ENCODE measurements at regions not wholly inside any gene's neighbourhood (a gene's known extent, or its start where the extent isn't known, plus 50 kb on each side); places are given as distances from the start of the nearest gene placed in this dataset.

DNA sequence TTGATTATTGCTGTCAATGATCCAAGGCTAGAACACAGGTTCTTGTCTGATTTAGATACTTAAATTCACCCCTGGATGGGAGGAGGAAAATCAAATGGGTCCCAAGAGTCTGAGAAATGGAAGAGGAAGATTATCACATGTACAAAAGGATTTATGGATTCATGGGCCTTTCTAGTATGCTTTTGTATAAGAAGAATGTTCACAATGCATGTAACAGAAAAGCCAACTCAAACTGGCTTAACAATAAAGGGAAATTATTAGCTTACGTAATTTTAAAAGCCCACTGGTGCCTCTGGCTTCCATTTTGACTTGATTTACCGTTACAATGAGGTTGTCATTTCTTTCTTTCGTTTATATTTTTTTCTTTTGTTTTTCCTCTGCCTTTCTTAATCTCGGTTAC lies 782.5 kb upstream of the GRM7 start:
- TF ChIP-seq, protein P1, sequence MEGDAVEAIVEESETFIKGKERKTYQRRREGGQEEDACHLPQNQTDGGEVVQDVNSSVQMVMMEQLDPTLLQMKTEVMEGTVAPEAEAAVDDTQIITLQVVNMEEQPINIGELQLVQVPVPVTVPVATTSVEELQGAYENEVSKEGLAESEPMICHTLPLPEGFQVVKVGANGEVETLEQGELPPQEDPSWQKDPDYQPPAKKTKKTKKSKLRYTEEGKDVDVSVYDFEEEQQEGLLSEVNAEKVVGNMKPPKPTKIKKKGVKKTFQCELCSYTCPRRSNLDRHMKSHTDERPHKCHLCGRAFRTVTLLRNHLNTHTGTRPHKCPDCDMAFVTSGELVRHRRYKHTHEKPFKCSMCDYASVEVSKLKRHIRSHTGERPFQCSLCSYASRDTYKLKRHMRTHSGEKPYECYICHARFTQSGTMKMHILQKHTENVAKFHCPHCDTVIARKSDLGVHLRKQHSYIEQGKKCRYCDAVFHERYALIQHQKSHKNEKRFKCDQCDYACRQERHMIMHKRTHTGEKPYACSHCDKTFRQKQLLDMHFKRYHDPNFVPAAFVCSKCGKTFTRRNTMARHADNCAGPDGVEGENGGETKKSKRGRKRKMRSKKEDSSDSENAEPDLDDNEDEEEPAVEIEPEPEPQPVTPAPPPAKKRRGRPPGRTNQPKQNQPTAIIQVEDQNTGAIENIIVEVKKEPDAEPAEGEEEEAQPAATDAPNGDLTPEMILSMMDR (IDR thresholded peaks at IDR 0.05), result no peak
- no peak for TF ChIP-seq POLR2A (IDR thresholded peaks at IDR 0.05)

Data from testis (tissue), 2 donors.